ENCODE measurements at regions not wholly inside any gene's neighbourhood (a gene's known extent, or its start where the extent isn't known, plus 50 kb on each side); places are given as distances from the start of the nearest gene placed in this dataset.

GRCh38 chr21:17059936-17060335, 452.9 kb upstream of the CXADR start (continued):
- TF ChIP-seq ZNF462 (CRISPR knock-in tag; IDR thresholded peaks at IDR 0.05), result no peak
- no peak for TF ChIP-seq NANOG (IDR thresholded peaks at IDR 0.05; ENCODE audit: borderline replicate concordance)
- TF ChIP-seq, protein P1, sequence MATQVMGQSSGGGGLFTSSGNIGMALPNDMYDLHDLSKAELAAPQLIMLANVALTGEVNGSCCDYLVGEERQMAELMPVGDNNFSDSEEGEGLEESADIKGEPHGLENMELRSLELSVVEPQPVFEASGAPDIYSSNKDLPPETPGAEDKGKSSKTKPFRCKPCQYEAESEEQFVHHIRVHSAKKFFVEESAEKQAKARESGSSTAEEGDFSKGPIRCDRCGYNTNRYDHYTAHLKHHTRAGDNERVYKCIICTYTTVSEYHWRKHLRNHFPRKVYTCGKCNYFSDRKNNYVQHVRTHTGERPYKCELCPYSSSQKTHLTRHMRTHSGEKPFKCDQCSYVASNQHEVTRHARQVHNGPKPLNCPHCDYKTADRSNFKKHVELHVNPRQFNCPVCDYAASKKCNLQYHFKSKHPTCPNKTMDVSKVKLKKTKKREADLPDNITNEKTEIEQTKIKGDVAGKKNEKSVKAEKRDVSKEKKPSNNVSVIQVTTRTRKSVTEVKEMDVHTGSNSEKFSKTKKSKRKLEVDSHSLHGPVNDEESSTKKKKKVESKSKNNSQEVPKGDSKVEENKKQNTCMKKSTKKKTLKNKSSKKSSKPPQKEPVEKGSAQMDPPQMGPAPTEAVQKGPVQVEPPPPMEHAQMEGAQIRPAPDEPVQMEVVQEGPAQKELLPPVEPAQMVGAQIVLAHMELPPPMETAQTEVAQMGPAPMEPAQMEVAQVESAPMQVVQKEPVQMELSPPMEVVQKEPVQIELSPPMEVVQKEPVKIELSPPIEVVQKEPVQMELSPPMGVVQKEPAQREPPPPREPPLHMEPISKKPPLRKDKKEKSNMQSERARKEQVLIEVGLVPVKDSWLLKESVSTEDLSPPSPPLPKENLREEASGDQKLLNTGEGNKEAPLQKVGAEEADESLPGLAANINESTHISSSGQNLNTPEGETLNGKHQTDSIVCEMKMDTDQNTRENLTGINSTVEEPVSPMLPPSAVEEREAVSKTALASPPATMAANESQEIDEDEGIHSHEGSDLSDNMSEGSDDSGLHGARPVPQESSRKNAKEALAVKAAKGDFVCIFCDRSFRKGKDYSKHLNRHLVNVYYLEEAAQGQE (IDR thresholded peaks at IDR 0.05; ENCODE audit: unreplicated experiment), result no peak

- H3K4me2 ChIP-seq, result no peak overlapping the region
- H3K27ac Mint-ChIP-seq, result no peak overlapping the region
- no peaks in the 10 kb centered on the region for H3K27me3 Mint-ChIP-seq (ENCODE audit: insufficient read depth, low read depth, poor library complexity)
- H3F3A ChIP-seq (replicated peaks; ENCODE audit: low read depth), result no peaks in the 10 kb centered on the region
- no peaks in the 10 kb centered on the region for H3K9me2 ChIP-seq (ENCODE audit: insufficient read depth)
- no peaks in the 10 kb centered on the region for H3K36me3 Mint-ChIP-seq (ENCODE audit: low read depth)
- no peak overlapping the region for H3K27ac ChIP-seq (ENCODE audit: low read depth)
- ATAC-seq (no peak), DNase-seq (ENCODE audit: low spot score) (no peak)
- H3K27me3 ChIP-seq (ENCODE audit: insufficient read depth), result no peaks in the 10 kb centered on the region
- no peak overlapping the region for H3K4me3 ChIP-seq
- H3K79me2 ChIP-seq (replicated peaks; ENCODE audit: insufficient read depth), result no peaks in the 10 kb centered on the region
- H3K4me1 ChIP-seq (ENCODE audit: insufficient read depth), result peaks cover 6% of the 10 kb centered on the region; the same call in 1 of the 2 replicates
- H3K4me3 Mint-ChIP-seq, result no peak overlapping the region
- no peak overlapping the region for H2AFZ ChIP-seq
- H3K9me3 Mint-ChIP-seq, result no peaks in the 10 kb centered on the region
- H4K20me1 ChIP-seq (replicated peaks; ENCODE audit: insufficient read depth), result no peaks in the 10 kb centered on the region
- no peaks in the 10 kb centered on the region for H3K36me3 ChIP-seq (ENCODE audit: insufficient read depth)
- H3K4me1 Mint-ChIP-seq, result peaks cover 5% of the 10 kb centered on the region
- TF ChIP-seq CREB1 (CRISPR knock-in tag; IDR thresholded peaks at IDR 0.05; ENCODE audit: low read depth) (no peak), STAT1 (IDR thresholded peaks at IDR 0.05; ENCODE audit: unreplicated experiment) (no peak), ZNF331 (CRISPR knock-in tag; IDR thresholded peaks at IDR 0.05; ENCODE audit: low read depth) (no peak), ZNF114 (CRISPR knock-in tag; IDR thresholded peaks at IDR 0.05) (no peak), POLR2AphosphoS5 (IDR thresholded peaks at IDR 0.05; ENCODE audit: low read depth) (no peak), JUNB (IDR thresholded peaks at IDR 0.05; ENCODE audit: unreplicated experiment) (no peak), EZH2phosphoT487 (IDR thresholded peaks at IDR 0.05; ENCODE audit: unreplicated experiment) (no peak)
- TF ChIP-seq, protein P2, sequence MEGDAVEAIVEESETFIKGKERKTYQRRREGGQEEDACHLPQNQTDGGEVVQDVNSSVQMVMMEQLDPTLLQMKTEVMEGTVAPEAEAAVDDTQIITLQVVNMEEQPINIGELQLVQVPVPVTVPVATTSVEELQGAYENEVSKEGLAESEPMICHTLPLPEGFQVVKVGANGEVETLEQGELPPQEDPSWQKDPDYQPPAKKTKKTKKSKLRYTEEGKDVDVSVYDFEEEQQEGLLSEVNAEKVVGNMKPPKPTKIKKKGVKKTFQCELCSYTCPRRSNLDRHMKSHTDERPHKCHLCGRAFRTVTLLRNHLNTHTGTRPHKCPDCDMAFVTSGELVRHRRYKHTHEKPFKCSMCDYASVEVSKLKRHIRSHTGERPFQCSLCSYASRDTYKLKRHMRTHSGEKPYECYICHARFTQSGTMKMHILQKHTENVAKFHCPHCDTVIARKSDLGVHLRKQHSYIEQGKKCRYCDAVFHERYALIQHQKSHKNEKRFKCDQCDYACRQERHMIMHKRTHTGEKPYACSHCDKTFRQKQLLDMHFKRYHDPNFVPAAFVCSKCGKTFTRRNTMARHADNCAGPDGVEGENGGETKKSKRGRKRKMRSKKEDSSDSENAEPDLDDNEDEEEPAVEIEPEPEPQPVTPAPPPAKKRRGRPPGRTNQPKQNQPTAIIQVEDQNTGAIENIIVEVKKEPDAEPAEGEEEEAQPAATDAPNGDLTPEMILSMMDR (conservative IDR thresholded peaks at IDR 0.05; ENCODE audit: low read depth in 2 of 2), result no peak
Measured at GRCh38 chr21:17066006-17066405, 446.8 kb upstream of the CXADR start.

Data from GM23338 (cell line).